NT2/D1 (cell line): ENCODE measurements at regions not wholly inside any gene's neighbourhood (a gene's known extent, or its start where the extent isn't known, plus 50 kb on each side); places are given as distances from the start of the nearest gene placed in this dataset.

ENCODE experiments used
- DNase-seq: peaks from one replicate; pipeline ENCODE4 v3.0.0-alpha.2; 2011; ENCODE audit warnings: low read depth, low spot score
- H3K27me3 ChIP-seq: 2 replicates; pipeline ENCODE4 v1.6.0; 2011; ENCODE audit warnings: mild to moderate bottlenecking; ENCODE audit not compliant: insufficient read length, insufficient read depth
- H3K36me3 ChIP-seq: 2 replicates; pipeline ENCODE4 v1.6.1; 2011; ENCODE audit warnings: mild to moderate bottlenecking, low read length, mixed read lengths; ENCODE audit not compliant: insufficient read depth, insufficient read length
- H3K4me1 ChIP-seq: 2 replicates; pipeline ENCODE4 v1.5.1; 2011; ENCODE audit not compliant: insufficient read depth, insufficient read length
- H3K4me3 ChIP-seq: 2 replicates; pipeline ENCODE4 v1.5.1; 2011; ENCODE audit warnings: low read depth; ENCODE audit not compliant: insufficient read length
- H3K9ac ChIP-seq: 2 replicates; pipeline ENCODE4 v1.6.0; 2011; ENCODE audit warnings: low read depth; ENCODE audit not compliant: insufficient read length
- H3K9me3 ChIP-seq: 2 replicates; pipeline ENCODE4 v1.5.1; 2011; ENCODE audit warnings: mild to moderate bottlenecking, low read length; ENCODE audit not compliant: insufficient read depth
- SUZ12 ChIP-seq: IDR thresholded peaks from 2 replicates; pipeline ENCODE4 v1.6.1; 2011; ENCODE audit not compliant: insufficient read length, insufficient read depth; ENCODE audit errors: extremely low read depth
- YY1 ChIP-seq: IDR thresholded peaks from 2 replicates; pipeline ENCODE4 v1.6.1; 2011; ENCODE audit not compliant: insufficient read length, insufficient read depth
- ZNF274 ChIP-seq: IDR thresholded peaks from 2 replicates; pipeline ENCODE4 v1.6.1; 2011; ENCODE audit warnings: mild to moderate bottlenecking, low read depth, low read length

DNA sequence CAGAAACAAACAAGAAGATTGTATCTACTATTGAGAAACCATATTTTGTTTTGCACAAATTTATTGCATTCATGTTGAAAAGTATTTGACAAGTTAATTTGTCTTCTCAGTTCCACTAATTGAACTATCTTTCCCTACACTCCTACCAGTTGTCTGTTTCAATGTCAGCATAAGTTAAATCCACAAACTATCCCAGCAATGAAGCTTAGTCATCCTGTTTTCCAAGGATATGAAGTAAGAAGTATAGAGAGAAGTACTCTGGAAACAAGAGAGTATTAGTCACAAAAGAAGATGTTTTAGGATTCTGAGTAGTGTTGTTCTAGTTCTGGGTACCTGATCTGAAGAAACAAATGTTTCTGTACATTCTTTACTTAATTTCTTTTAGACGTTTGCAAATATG is 261.6 kb upstream of the ZNF804A start:
- H3K27me3 ChIP-seq, result peaks cover 64% of the 10 kb centered on the region
- DNase-seq, result no peak
- H3K4me1 ChIP-seq, result no peaks in the 10 kb centered on the region
- TF ChIP-seq ZNF274, result no peak
- no peak for TF ChIP-seq YY1
- no peak for TF ChIP-seq SUZ12
- no peaks in the 10 kb centered on the region for H3K9me3 ChIP-seq
- no peaks in the 10 kb centered on the region for H3K36me3 ChIP-seq
- no peak overlapping the region for H3K9ac ChIP-seq
- no peak overlapping the region for H3K4me3 ChIP-seq

DNA sequence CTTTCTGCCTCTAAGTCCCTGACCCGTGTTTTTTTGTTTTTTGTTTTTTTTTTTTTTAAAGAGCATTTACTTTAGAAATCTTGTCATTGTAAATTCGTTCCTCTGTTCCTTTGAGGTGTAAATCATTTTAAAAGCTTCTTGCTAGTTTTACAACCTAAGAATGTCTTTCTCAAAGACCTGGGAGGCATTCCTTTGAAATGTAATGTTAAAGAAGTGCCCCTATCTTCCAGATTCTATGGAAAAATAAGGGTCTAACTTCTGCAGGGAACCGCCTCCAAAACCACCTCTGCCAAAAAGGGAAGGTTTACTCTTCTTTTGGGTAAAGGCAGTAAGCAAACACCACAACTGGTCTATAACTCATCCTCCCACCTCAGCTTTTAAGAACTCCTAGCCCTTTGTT is 259.6 kb upstream of the ZNF804A start:
- no peaks in the 10 kb centered on the region for H3K4me1 ChIP-seq
- DNase-seq, result peak; percentile 67
- H3K9me3 ChIP-seq, result peaks cover 5% of the 10 kb centered on the region; the same call in 1 of the 2 replicates
- peaks cover 79% of the 10 kb centered on the region for H3K27me3 ChIP-seq
- H3K4me3 ChIP-seq, result no peak overlapping the region
- no peaks in the 10 kb centered on the region for H3K36me3 ChIP-seq
- TF ChIP-seq YY1 (no peak), ZNF274 (no peak), SUZ12 (no peak)
- no peak overlapping the region for H3K9ac ChIP-seq

DNA sequence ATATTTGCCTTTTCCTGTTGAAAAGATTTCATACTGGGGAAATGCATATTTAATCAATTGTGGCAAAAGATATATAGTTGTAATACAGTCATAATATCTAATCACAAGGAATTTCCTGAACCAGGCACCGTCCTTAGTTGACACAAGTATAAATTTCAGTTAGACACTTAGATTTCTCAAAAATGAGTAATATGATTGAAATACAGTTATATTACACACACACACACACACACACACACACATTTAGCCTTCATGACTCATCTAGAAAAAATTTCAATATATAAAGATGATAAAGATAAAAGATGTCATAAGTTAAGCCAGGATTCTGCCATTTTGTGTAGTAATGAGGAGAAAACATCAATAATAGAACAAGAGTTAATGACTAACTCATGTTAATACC is 258.4 kb upstream of the ZNF804A start:
- Histone ChIP-seq H3K4me1 (no peaks in the 10 kb centered on the region), H3K4me3 (no peak overlapping the region), H3K36me3 (no peaks in the 10 kb centered on the region), H3K9ac (no peak overlapping the region), H3K27me3 (peaks cover 79% of the 10 kb centered on the region), H3K9me3 (peaks cover 5% of the 10 kb centered on the region; the same call in 1 of the 2 replicates)
- TF ChIP-seq ZNF274, result no peak
- no peak for TF ChIP-seq YY1
- TF ChIP-seq SUZ12, result no peak
- no peak for DNase-seq

DNA sequence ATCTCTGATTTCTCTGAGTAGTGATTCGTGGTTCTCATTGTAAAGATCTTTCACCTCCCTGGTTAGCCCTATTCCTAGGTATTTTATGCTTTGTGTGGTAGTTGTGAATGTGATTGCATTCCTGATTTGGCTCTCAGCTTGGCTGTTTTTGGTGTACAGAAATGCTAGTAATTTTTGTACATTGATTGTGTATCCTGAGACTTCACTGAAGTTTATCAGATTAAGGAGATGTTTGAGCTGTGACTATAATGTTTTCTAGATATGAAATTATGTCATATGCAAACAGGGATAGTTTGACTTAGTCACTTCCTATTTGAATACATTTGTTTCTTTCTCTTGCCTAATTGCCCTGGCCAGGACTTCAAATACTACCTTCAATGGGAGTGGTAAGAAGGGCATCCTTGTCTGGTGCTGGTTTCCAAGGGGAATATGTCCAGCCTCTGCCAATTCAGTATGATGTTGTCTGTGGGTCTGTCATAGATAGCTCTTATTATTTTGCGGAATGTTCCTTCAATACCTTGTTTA is 251.9 kb upstream of the ZNF804A start:
- H3K36me3 ChIP-seq, result no peaks in the 10 kb centered on the region
- peaks cover 18% of the 10 kb centered on the region for H3K27me3 ChIP-seq
- no peak for DNase-seq
- TF ChIP-seq YY1 (no peak), ZNF274 (no peak), SUZ12 (no peak)
- no peak overlapping the region for H3K9ac ChIP-seq
- no peaks in the 10 kb centered on the region for H3K4me1 ChIP-seq
- H3K4me3 ChIP-seq, result no peak overlapping the region
- H3K9me3 ChIP-seq, result peaks cover 5% of the 10 kb centered on the region; the same call in 1 of the 2 replicates

DNA sequence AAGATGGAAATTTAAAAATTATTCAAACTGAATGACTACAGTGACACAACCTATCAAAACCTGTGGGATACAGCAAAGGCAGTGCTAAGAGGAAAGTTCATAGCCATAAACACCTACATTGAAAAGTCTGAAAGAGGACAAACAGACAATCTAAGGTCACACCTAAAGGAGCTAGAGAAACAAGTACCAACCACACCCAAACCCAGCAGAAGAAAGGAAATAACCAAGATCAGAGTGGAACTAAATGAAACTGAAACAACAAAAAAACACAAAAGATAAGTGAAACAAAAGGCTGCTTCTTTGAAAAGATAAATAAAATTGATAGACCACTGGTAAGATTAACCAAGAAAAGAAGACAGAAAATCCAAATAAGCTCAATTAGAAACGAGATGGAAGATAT is 247.2 kb upstream of the ZNF804A start:
- H3K4me1 ChIP-seq, result no peaks in the 10 kb centered on the region
- no peaks in the 10 kb centered on the region for H3K9me3 ChIP-seq
- TF ChIP-seq YY1, result no peak
- no peak for TF ChIP-seq SUZ12
- TF ChIP-seq ZNF274, result no peak
- no peak for DNase-seq
- no peaks in the 10 kb centered on the region for H3K27me3 ChIP-seq
- no peak overlapping the region for H3K9ac ChIP-seq
- no peak overlapping the region for H3K4me3 ChIP-seq
- no peaks in the 10 kb centered on the region for H3K36me3 ChIP-seq

DNA sequence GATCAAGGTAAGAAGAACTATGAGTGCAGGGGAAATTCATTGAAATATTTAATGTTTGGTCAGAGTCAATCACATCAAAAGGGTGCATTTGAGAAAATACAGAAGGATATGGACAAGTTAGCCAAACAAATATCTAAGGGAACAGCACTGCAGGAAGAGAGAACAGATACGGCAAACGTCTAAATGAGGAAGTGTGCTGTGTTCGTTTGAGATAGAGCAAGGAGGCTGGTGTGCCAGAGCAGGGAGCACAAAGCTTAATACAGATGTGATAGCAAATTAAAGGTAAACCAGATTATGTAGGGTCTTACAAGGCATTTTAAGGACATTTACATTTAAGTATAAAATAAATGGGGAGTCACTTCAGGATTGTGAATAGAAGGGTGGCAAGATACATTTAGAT is 241.3 kb upstream of the ZNF804A start:
- Histone ChIP-seq H3K4me3 (no peak overlapping the region), H3K36me3 (no peaks in the 10 kb centered on the region), H3K9ac (no peak overlapping the region), H3K27me3 (no peaks in the 10 kb centered on the region), H3K9me3 (no peaks in the 10 kb centered on the region), H3K4me1 (no peaks in the 10 kb centered on the region)
- no peak for TF ChIP-seq YY1
- TF ChIP-seq ZNF274, result no peak
- no peak for TF ChIP-seq SUZ12
- DNase-seq, result no peak

DNA sequence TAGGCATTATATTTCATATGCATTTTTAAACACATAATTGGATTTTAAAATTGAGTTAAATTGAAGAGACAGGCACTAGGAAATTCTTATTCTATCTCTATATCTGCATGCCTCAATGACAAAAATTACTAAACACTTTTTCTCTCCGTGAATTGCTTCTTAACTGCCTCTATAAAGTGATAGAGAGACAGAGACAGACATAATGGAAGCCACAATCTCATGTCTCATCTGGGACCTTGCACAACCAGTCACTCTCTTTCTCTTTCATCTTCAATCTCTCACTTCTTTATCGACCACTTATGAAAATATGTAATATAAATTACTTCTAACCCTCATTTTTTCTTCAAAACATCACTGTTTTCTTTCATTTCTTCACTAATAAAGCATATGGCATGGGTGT is 238.9 kb upstream of the ZNF804A start:
- Histone ChIP-seq H3K9me3 (no peaks in the 10 kb centered on the region), H3K4me1 (no peaks in the 10 kb centered on the region), H3K36me3 (no peaks in the 10 kb centered on the region), H3K27me3 (no peaks in the 10 kb centered on the region), H3K4me3 (no peak overlapping the region), H3K9ac (no peak overlapping the region)
- TF ChIP-seq YY1, result no peak
- no peak for TF ChIP-seq SUZ12
- no peak for TF ChIP-seq ZNF274
- no peak for DNase-seq

DNA sequence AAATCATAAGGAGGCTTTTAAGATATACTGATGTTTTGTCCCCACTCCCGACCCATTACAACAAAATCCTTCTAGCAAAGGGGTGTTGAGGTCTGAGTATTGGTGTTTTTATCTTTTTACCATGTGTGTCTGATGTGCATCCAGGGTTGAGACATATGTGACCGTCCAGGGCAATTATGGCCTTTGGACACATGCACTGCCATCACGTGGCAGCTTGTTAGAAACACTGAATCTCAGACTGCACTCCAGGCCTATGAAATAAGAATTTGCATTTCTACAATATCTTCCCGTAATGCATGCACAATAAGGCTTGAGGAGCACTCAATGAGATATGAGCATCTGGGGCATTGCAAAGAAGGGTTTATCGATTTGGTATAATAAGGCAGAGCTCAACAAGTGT is 235.1 kb upstream of the ZNF804A start:
- Histone ChIP-seq H3K9ac (no peak overlapping the region), H3K36me3 (no peaks in the 10 kb centered on the region), H3K9me3 (no peaks in the 10 kb centered on the region), H3K4me1 (no peaks in the 10 kb centered on the region), H3K4me3 (no peak overlapping the region), H3K27me3 (no peaks in the 10 kb centered on the region)
- TF ChIP-seq ZNF274 (no peak), SUZ12 (no peak), YY1 (no peak)
- DNase-seq, result no peak

DNA sequence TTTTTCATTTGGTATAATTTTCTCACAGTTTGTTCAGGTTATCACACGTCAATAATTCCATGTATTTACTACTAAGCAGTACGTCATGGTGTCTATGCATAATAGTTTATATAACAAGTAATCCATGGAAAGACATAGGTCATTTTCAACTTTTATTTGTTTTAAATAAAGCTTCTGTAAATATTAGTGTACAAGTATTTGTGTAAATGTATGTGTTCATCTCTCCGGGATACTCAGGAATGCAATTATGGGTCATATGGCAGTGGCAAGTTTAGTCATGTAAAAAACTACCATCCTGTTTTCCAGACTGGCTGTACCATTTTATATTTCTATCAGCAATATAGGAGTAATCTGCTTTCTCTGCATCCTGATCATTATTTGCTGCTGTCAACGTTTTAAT is 231.1 kb upstream of the ZNF804A start:
- H3K27me3 ChIP-seq, result no peaks in the 10 kb centered on the region
- DNase-seq, result no peak
- H3K36me3 ChIP-seq, result no peaks in the 10 kb centered on the region
- no peak overlapping the region for H3K4me3 ChIP-seq
- H3K9me3 ChIP-seq, result peaks cover 7% of the 10 kb centered on the region; the same call in 1 of the 2 replicates
- H3K4me1 ChIP-seq, result no peaks in the 10 kb centered on the region
- TF ChIP-seq YY1 (no peak), ZNF274 (no peak), SUZ12 (no peak)
- no peak overlapping the region for H3K9ac ChIP-seq
